Ascending aorta (tissue), 2 donors: ENCODE measurements at regions not wholly inside any gene's neighbourhood (a gene's known extent, or its start where the extent isn't known, plus 50 kb on each side); places are given as distances from the start of the nearest gene placed in this dataset.

Source experiments
- DNase-seq, 2 donors: peaks; one replicate each; pipeline ENCODE4 v3.0.0-alpha.2; 2019; ENCODE audit warnings: low spot score in 2 of 2
- H3K27ac ChIP-seq, 2 donors: fragments of 200-600 bp; sonication (generic); one replicate each; pipeline ENCODE4 v1.5.1; 2016 to 2017; ENCODE audit warnings: mild to moderate bottlenecking in 1 of 2
- H3K27me3 ChIP-seq: fragments of 200-600 bp; sonication (generic); one replicate; pipeline ENCODE4 v1.5.1; 2017
- H3K36me3 ChIP-seq, 2 donors: fragments of 200-600 bp; sonication (generic); one replicate each; pipeline ENCODE4 v1.5.1; 2016
- H3K4me1 ChIP-seq, 2 donors: fragments of 200-600 bp; sonication (generic); one replicate each; pipeline ENCODE4 v1.5.1; 2016 to 2017; ENCODE audit warnings: mild to moderate bottlenecking in 1 of 2
- H3K4me3 ChIP-seq, 2 donors: fragments of 200-600 bp; sonication (generic); one replicate each; pipeline ENCODE4 v1.5.1; 2016 to 2017; ENCODE audit warnings: mild to moderate bottlenecking in 1 of 2
- H3K9me3 ChIP-seq, 2 donors: fragments of 200-600 bp; sonication (generic); one replicate each; pipeline ENCODE4 v1.5.1; 2016
- intact Hi-C: fragments of 100-400 bp; cut with DNase I; formaldehyde crosslinking; loops from one replicate; pipeline ENCODE4 v1.15.1; 2023
- TF ChIP-seq, protein P1 (sequence below), 3 experiments: fragments of 200-600 bp in 2 of 3; fragments of 450-650 bp in 1 of 3; sonication (generic) in 2 of 3; IDR thresholded peaks; one replicate each; pipeline ENCODE4 v1.5.1; 2016 to 2019; ENCODE audit warnings: antibody characterized with exemption in 3 of 3, mild to moderate bottlenecking in 1 of 3, moderate library complexity in 1 of 3

DNA sequence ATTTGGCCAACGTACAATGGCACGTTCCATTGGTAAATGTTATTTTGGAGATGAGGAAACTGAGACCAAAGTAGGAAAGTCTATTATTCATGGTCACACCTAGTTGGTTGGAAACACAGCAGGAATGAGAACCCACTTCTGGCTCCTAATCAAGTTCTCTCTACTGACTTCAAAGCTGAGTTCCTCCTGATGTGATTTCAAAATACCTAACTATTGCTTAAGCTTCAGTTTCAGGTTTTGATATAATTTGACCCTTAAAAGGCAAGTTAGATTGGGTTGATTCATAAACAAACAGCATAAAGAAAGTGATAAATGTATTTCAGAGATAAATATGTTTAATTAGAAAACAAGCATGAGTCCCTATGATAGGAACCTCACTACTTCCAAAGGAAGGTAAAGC, 312.5 kb downstream of the PARP8 start:
- no peaks in the 10 kb centered on the region for H3K36me3 ChIP-seq
- H3K27ac ChIP-seq = no peak overlapping the region
- H3K4me3 ChIP-seq = no peak overlapping the region
- no peaks in the 10 kb centered on the region for H3K27me3 ChIP-seq
- TF ChIP-seq, protein P1, sequence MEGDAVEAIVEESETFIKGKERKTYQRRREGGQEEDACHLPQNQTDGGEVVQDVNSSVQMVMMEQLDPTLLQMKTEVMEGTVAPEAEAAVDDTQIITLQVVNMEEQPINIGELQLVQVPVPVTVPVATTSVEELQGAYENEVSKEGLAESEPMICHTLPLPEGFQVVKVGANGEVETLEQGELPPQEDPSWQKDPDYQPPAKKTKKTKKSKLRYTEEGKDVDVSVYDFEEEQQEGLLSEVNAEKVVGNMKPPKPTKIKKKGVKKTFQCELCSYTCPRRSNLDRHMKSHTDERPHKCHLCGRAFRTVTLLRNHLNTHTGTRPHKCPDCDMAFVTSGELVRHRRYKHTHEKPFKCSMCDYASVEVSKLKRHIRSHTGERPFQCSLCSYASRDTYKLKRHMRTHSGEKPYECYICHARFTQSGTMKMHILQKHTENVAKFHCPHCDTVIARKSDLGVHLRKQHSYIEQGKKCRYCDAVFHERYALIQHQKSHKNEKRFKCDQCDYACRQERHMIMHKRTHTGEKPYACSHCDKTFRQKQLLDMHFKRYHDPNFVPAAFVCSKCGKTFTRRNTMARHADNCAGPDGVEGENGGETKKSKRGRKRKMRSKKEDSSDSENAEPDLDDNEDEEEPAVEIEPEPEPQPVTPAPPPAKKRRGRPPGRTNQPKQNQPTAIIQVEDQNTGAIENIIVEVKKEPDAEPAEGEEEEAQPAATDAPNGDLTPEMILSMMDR (IDR thresholded peaks at IDR 0.05) = no peak
- DNase-seq = no peak
- no peaks in the 10 kb centered on the region for H3K9me3 ChIP-seq
- intact Hi-C loops = no loop called here
- H3K4me1 ChIP-seq = no peaks in the 10 kb centered on the region

DNA sequence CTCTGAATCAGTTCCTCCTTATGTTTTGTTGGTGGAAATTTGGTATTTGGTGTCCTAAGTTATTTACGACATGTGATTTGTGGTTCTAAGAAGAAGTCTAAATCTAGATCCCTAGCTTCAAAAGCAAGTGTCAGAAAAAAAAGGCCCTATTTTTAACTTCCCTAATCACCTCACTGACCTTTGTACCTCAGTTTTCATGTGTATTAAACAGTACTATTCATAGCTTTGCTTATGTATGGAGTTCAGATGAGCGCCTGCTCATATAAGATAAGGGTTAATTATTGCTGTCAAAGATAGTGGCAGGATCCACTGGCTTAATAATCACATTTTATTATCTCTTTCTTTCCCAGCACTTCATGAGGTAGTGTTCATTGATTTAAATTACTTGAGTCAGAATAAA, 318.2 kb downstream of the PARP8 start:
- H3K27ac ChIP-seq = no peak overlapping the region
- TF ChIP-seq, protein P1 (IDR thresholded peaks at IDR 0.05) = no peak
- H3K4me1 ChIP-seq = no peaks in the 10 kb centered on the region
- intact Hi-C loops = no loop called here
- H3K27me3 ChIP-seq = no peaks in the 10 kb centered on the region
- H3K36me3 ChIP-seq = no peaks in the 10 kb centered on the region
- no peak for DNase-seq
- no peak overlapping the region for H3K4me3 ChIP-seq
- no peaks in the 10 kb centered on the region for H3K9me3 ChIP-seq

DNA sequence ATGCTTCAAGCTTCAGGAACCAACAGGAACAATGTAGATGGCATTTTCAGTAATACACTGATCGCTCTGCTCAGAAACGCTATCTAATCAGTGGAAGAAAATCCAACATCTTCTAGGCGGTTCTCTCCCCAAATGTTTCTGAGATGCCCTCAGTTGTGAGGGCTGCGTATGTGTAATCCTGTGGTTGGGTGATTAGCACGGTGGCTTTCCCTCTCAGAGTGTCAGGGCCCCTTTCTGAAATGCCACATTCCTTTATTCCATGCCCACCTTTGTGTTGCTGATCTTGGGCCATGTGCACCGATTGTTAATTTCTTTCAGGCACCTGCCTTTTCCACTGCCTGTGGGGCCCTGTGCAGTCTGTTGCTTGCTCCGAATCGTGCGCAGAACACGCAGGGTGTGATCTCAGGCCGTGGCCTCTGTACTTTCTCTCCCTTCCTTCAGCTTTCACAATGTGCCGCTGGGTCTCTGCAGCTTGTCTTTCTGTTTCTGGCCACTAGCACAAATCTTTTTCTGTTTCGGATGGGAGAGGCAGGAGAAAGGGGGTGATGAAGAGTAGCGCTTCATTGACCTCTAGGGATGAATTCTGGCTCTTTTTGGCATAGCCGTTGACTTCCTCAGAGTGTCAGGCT, 324.0 kb downstream of the PARP8 start:
- H3K27me3 ChIP-seq = no peaks in the 10 kb centered on the region
- no peaks in the 10 kb centered on the region for H3K4me1 ChIP-seq
- H3K27ac ChIP-seq = no peak overlapping the region
- no peak overlapping the region for H3K4me3 ChIP-seq
- TF ChIP-seq, protein P1 (IDR thresholded peaks at IDR 0.05) = no peak
- H3K36me3 ChIP-seq = no peaks in the 10 kb centered on the region
- DNase-seq = no peak
- H3K9me3 ChIP-seq = no peaks in the 10 kb centered on the region
- intact Hi-C loops = no loop called here

DNA sequence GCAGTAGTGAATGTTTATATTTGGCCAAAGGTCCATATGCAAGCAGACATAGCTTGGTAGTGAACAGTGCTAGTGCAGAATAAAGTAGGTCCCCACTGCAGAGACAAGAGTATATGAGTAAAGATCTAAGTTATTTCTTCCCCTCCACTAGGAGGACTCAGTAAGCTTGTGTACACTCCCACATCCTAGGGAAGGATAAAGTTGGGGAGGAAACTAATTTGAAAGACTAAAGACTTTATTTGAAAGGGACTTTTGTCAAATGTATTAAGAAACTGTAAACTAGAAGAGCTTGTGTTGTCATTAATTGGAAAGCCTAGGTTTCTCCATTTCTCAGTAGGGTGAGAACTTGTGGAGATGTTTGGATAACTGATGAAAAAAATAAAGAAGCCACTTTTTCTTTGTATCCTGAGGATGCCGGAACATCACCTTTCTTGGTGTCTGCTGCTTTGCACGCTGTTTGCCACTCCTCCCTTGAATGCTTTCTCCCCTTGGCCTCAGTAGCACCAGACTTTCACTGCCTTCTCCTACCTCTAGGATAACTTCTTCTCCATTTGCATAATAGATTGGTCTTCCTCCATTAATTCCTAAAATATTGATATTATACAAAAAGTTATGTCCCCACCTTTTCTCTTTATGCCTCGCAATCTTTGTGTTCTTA, 329.0 kb downstream of the PARP8 start:
- H3K4me3 ChIP-seq = no peak overlapping the region
- intact Hi-C loops = no loop called here
- no peaks in the 10 kb centered on the region for H3K4me1 ChIP-seq
- TF ChIP-seq, protein P1 (IDR thresholded peaks at IDR 0.05) = no peak
- H3K36me3 ChIP-seq = no peaks in the 10 kb centered on the region
- no peak for DNase-seq
- no peak overlapping the region for H3K27ac ChIP-seq
- H3K9me3 ChIP-seq = no peaks in the 10 kb centered on the region
- H3K27me3 ChIP-seq = no peaks in the 10 kb centered on the region

DNA sequence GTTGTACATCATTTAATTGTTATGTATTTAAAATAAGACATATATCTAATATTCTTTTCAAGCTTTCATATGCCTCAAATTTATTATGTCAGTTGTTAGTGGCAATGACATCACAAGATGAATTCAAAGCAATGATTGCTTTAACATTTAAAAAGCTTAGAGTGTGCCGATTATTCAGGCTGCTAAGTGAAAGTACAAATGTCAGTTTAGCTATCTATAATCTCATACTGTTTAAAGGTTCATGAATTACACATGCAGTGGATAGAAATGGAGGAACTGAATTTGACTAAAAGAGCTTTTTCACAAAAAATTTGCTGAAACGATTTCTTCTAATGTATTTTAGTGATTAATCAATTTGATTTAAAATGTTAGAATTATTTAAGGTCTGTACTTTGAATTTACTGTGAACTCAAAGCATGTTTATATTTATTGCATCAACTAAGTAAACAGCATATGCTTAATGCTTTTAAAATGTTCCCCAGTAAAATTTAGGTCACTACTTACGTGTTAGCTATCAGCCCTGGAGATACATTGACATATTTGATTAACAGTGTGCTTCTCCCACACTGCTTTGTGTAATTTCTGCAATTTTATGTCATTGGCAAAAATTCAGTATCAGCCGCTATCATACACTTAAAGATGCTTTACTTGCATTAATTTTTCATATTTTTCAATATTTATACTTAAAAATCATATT, 334.9 kb downstream of the PARP8 start:
- no peak for DNase-seq
- TF ChIP-seq, protein P1 (IDR thresholded peaks at IDR 0.05) = no peak
- H3K4me1 ChIP-seq = no peaks in the 10 kb centered on the region
- H3K27me3 ChIP-seq = no peaks in the 10 kb centered on the region
- H3K36me3 ChIP-seq = no peaks in the 10 kb centered on the region
- no peaks in the 10 kb centered on the region for H3K9me3 ChIP-seq
- no peak overlapping the region for H3K27ac ChIP-seq
- intact Hi-C loops = no loop called here
- no peak overlapping the region for H3K4me3 ChIP-seq
